ENCODE measurements at regions not wholly inside any gene's neighbourhood (a gene's known extent, or its start where the extent isn't known, plus 50 kb on each side); places are given as distances from the start of the nearest gene placed in this dataset.
A peak's percentile ranks its signal among the peaks of the same experiment; 100 is the strongest.

GRCh38 chr1:217965156-217965786, 319.8 kb upstream of the RRP15 start:
- H3K9me3 ChIP-seq: no peaks in the 10 kb centered on the region
- TF ChIP-seq CTCF (IDR thresholded peaks at IDR 0.05): no peak
- no peaks in the 10 kb centered on the region for H3K27me3 ChIP-seq (ENCODE audit: low read depth)
- no peaks in the 10 kb centered on the region for H3K4me1 ChIP-seq
- H3K36me3 ChIP-seq: no peaks in the 10 kb centered on the region
- H3K27ac ChIP-seq: no peak overlapping the region
- ATAC-seq: peak in 1 of 2 donors; percentile 26
- H3K4me3 ChIP-seq: no peak overlapping the region
- no peak for DNase-seq
- intact Hi-C loops (cut with DNase I): no loop called here

DNA sequence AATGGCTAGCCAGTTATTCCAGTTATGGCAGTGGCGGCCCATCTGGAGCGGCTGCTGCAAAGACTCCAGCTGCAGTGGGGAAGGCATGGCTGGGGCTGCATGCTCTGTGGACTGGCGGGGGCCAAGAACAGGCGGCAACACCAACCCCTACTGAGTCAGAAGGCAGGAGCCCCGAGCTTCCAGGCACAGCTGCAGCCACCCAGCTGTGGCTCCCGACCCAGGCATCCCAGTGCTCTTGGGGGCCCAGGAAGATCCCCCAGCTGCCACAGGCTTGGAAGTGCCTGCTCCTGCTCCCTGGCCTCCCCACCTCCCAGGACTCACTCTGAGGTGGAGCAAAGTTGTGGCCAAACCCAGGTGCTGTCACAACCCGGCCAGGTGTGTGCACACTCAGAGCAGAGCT, 317.0 kb upstream of the RRP15 start:
- intact Hi-C loops (cut with DNase I): no loop called here
- no peaks in the 10 kb centered on the region for H3K36me3 ChIP-seq
- H3K27me3 ChIP-seq (ENCODE audit: low read depth): no peaks in the 10 kb centered on the region
- H3K4me3 ChIP-seq: no peak overlapping the region
- H3K4me1 ChIP-seq: no peaks in the 10 kb centered on the region
- no peaks in the 10 kb centered on the region for H3K9me3 ChIP-seq
- TF ChIP-seq CTCF (IDR thresholded peaks at IDR 0.05): no peak
- DNase-seq: no peak
- ATAC-seq: peak; percentile 17 to 21
- no peak overlapping the region for H3K27ac ChIP-seq

DNA sequence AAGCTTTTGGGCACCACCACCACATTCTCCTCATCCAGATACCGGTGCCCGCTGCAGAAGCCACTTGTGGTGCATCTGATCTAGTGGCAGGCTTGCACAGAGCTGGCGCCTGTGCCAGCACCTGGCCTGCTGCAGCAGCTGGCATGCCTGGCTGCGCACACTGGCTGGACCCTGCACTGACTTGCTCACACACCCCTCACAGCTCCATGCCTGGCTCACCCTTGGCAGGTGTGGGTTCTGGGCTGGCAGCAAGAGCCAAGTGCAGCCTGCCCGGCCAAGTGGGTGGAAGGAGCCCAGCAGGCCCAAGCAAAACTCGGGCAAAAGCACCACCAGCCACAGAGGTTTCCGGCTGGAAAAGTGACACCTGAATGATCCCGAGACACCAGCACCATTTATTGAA, 315.7 kb upstream of the RRP15 start:
- ATAC-seq: peak in 1 of 2 donors; percentile 16
- Histone ChIP-seq H3K4me1 (no peaks in the 10 kb centered on the region), H3K27me3 (ENCODE audit: low read depth) (no peaks in the 10 kb centered on the region), H3K27ac (no peak overlapping the region), H3K4me3 (no peak overlapping the region), H3K36me3 (no peaks in the 10 kb centered on the region), H3K9me3 (no peaks in the 10 kb centered on the region)
- intact Hi-C loops (cut with DNase I): no loop called here
- no peak for TF ChIP-seq CTCF (IDR thresholded peaks at IDR 0.05)
- no peak for DNase-seq

GRCh38 chr1:217977943-217978342, 307.1 kb upstream of the RRP15 start:
- intact Hi-C loops (cut with DNase I): no loop called here
- no peak overlapping the region for H3K4me3 ChIP-seq
- no peak for TF ChIP-seq CTCF (IDR thresholded peaks at IDR 0.05)
- no peaks in the 10 kb centered on the region for H3K36me3 ChIP-seq
- DNase-seq (no peak), ATAC-seq (no peak)
- no peaks in the 10 kb centered on the region for H3K27me3 ChIP-seq (ENCODE audit: low read depth)
- H3K27ac ChIP-seq: no peak overlapping the region
- H3K9me3 ChIP-seq: no peaks in the 10 kb centered on the region
- no peaks in the 10 kb centered on the region for H3K4me1 ChIP-seq

- no peak for DNase-seq
- TF ChIP-seq CTCF (IDR thresholded peaks at IDR 0.05): no peak
- ATAC-seq: no peak
- H3K4me3 ChIP-seq: no peak overlapping the region
- no peaks in the 10 kb centered on the region for H3K9me3 ChIP-seq
- H3K27ac ChIP-seq: no peak overlapping the region
- H3K27me3 ChIP-seq (ENCODE audit: low read depth): no peaks in the 10 kb centered on the region
- H3K4me1 ChIP-seq: no peaks in the 10 kb centered on the region
- intact Hi-C loops (cut with DNase I): no loop called here
- no peaks in the 10 kb centered on the region for H3K36me3 ChIP-seq
These were observed 303.7 kb upstream of the RRP15 start for GRCh38 chr1:217981430-217981829.

Data from lower lobe of right lung (tissue), 2 donors.